H1 (cell line): ENCODE measurements at regions not wholly inside any gene's neighbourhood (a gene's known extent, or its start where the extent isn't known, plus 50 kb on each side); places are given as distances from the start of the nearest gene placed in this dataset.

Experiments
- CTCF ChIA-PET: fragments of 300-600 bp; sonication (Branson Sonifier 250); formaldehyde crosslinking; loops from one replicate; lab custom pipeline; 2021; ENCODE audit not compliant: partially characterized antibody; lab: Charles Lee
- POLR2A ChIA-PET: fragments of 300-600 bp; sonication (Branson Sonifier 250); formaldehyde crosslinking; loops from one replicate; lab custom pipeline; 2021; ENCODE audit warnings: inconsistent platforms; ENCODE audit not compliant: partially characterized antibody; lab: Charles Lee
- DNase-seq, 2 experiments: peaks; one replicate each; pipeline versions ENCODE4 v3.0.0 to v3.0.0-alpha.2; 2010 to 2022; ENCODE audit warnings: low spot score in 2 of 2, low read depth in 1 of 2, mixed read lengths in 1 of 2
- FAIRE-seq: peaks from 2 replicates; lab custom pipeline; 2011; peaks lifted over from hg19 to GRCh38; lab: Jason Lieb, UNC
- H2AFZ ChIP-seq: 2 replicates; pipeline ENCODE4 v1.8.1; 2012; ENCODE audit warnings: low read length, inconsistent platforms
- H2AK5ac ChIP-seq: 2 replicates; pipeline ENCODE4 v1.6.1; 2013; ENCODE audit warnings: low read depth, low read length
- H2BK120ac ChIP-seq: replicated peaks from 2 replicates; pipeline ENCODE3; 2013; ENCODE audit warnings: low read depth, low read length, inconsistent platforms
- H2BK12ac ChIP-seq: 2 replicates; pipeline ENCODE4 v1.6.1; 2013; ENCODE audit warnings: low read depth, low read length
- H2BK15ac ChIP-seq: 2 replicates; pipeline ENCODE4 v1.6.1; 2013; ENCODE audit warnings: low read length
- H2BK20ac ChIP-seq: 2 replicates; pipeline ENCODE4 v1.6.1; 2013; ENCODE audit warnings: low read length
- H2BK5ac ChIP-seq: 2 replicates; pipeline ENCODE4 v1.6.1; 2013; ENCODE audit warnings: low read depth, low read length
- H3K14ac ChIP-seq: 2 replicates; pipeline ENCODE4 v1.6.1; 2013; ENCODE audit warnings: inconsistent platforms; ENCODE audit not compliant: insufficient read length
- H3K18ac ChIP-seq: 2 replicates; pipeline ENCODE4 v1.6.1; 2013; ENCODE audit warnings: low read length; ENCODE audit errors: extremely low read depth
- H3K23ac ChIP-seq: 2 replicates; pipeline ENCODE4 v1.6.1; 2013; ENCODE audit warnings: inconsistent platforms; ENCODE audit not compliant: insufficient read length
- H3K23me2 ChIP-seq: 2 replicates; pipeline ENCODE4 v1.6.1; 2013; ENCODE audit warnings: low read depth, low read length
- H3K27ac ChIP-seq: 2 replicates; pipeline ENCODE4 v1.6.1; 2011; ENCODE audit warnings: low read depth, low read length, inconsistent platforms
- H3K27me3 ChIP-seq, 4 experiments: replicated peaks in 1 of 4; 1 replicate in 1 of 4; 2 replicates in 3 of 4; pipeline versions ENCODE4 v1.6.1 to v1.8.1; 2011 to 2013; ENCODE audit warnings: low read length in 3 of 4, mild to moderate bottlenecking in 3 of 4, inconsistent platforms in 2 of 4, mixed read lengths in 2 of 4, moderate library complexity in 1 of 4; ENCODE audit not compliant: control insufficient read depth in 3 of 4, insufficient read depth in 3 of 4; ENCODE audit errors: extremely low read depth in 1 of 4
- H3K36me3 ChIP-seq, 4 experiments: 2 replicates each; pipeline versions ENCODE4 v1.6.1 to v1.8.1; 2011 to 2013; ENCODE audit warnings: mild to moderate bottlenecking in 4 of 4, low read length in 3 of 4, moderate library complexity in 2 of 4, control low read depth in 1 of 4, inconsistent platforms in 1 of 4; ENCODE audit not compliant: insufficient read depth in 4 of 4, control insufficient read depth in 2 of 4
- H3K4ac ChIP-seq: replicated peaks from 2 replicates; pipeline ENCODE3; 2013; ENCODE audit warnings: low read length, low read depth, mixed read lengths, inconsistent platforms; ENCODE audit not compliant: insufficient read length
- H3K4me1 ChIP-seq, 4 experiments: replicated peaks in 1 of 4; 1 replicate in 1 of 4; 2 replicates in 3 of 4; pipeline versions ENCODE4 v1.6.1 to v1.8.1; 2011 to 2013; ENCODE audit warnings: low read length in 3 of 4, inconsistent platforms in 2 of 4, mixed read lengths in 1 of 4; ENCODE audit not compliant: insufficient read depth in 4 of 4, control insufficient read depth in 3 of 4
- H3K4me2 ChIP-seq, 2 experiments: 2 replicates each; pipeline versions ENCODE4 v1.6.1 to v1.8.1; 2011 to 2013; ENCODE audit warnings: low read depth in 2 of 2, low read length in 2 of 2, control low read depth in 1 of 2, inconsistent platforms in 1 of 2, mild to moderate bottlenecking in 1 of 2; ENCODE audit not compliant: insufficient read depth in 1 of 2
- H3K4me3 ChIP-seq, 4 experiments: fragments of 200-600, 300-600 bp in 1 of 4; sonication (generic), shearing (Covaris generic), sonication (Bioruptor Twin) in 1 of 4; 2 replicates each; pipeline versions ENCODE4 v1.5.1 to v1.8.1; 2011 to 2016; ENCODE audit warnings: low read length in 4 of 4, low read depth in 3 of 4, control low read depth in 2 of 4, inconsistent platforms in 2 of 4, mild to moderate bottlenecking in 2 of 4, mixed read lengths in 1 of 4, moderate library complexity in 1 of 4; ENCODE audit not compliant: insufficient read depth in 2 of 4; ENCODE audit errors: extremely low read depth in 1 of 4
- H3K56ac ChIP-seq: replicated peaks from 2 replicates; pipeline ENCODE3; 2013; ENCODE audit warnings: low read depth, mild to moderate bottlenecking, mixed read lengths, low read length, inconsistent platforms; ENCODE audit not compliant: insufficient read length
- H3K79me1 ChIP-seq: 2 replicates; pipeline ENCODE4 v1.6.1; 2013; ENCODE audit warnings: low read depth, low read length, control low read depth
- H3K79me2 ChIP-seq, 2 experiments: 2 replicates each; pipeline versions ENCODE4 v1.6.1 to v1.8.1; 2012 to 2013; ENCODE audit warnings: low read length in 2 of 2, mild to moderate bottlenecking in 2 of 2, inconsistent platforms in 1 of 2; ENCODE audit not compliant: insufficient read depth in 2 of 2, control insufficient read depth in 1 of 2
- H3K9ac ChIP-seq, 4 experiments: replicated peaks in 1 of 4; 1 replicate in 1 of 4; 2 replicates in 3 of 4; pipeline versions ENCODE4 v1.6.1 to v1.8.1; 2011 to 2013; ENCODE audit warnings: low read depth in 3 of 4, low read length in 3 of 4, control low read depth in 2 of 4, mild to moderate bottlenecking in 2 of 4, moderate library complexity in 2 of 4, inconsistent platforms in 1 of 4; ENCODE audit errors: extremely low read depth in 1 of 4
- H3K9me3 ChIP-seq, 2 experiments: 2 replicates each; pipeline versions ENCODE4 v1.6.1 to v1.8.1; 2012 to 2013; ENCODE audit warnings: mild to moderate bottlenecking in 2 of 2, moderate library complexity in 2 of 2, control low read depth in 1 of 2, inconsistent platforms in 1 of 2, low read depth in 1 of 2, low read length in 1 of 2, mixed read lengths in 1 of 2; ENCODE audit not compliant: insufficient read depth in 2 of 2
- H4K20me1 ChIP-seq, 2 experiments: replicated peaks in 1 of 2; 2 replicates each; pipeline versions ENCODE3 to v1.8.1; 2011 to 2013; ENCODE audit warnings: inconsistent platforms in 2 of 2, low read length in 2 of 2, mild to moderate bottlenecking in 1 of 2; ENCODE audit not compliant: insufficient read depth in 2 of 2, control insufficient read depth in 1 of 2
- H4K5ac ChIP-seq: 2 replicates; pipeline ENCODE4 v1.6.1; 2013; ENCODE audit warnings: low read length, low read depth, mixed read lengths, inconsistent platforms; ENCODE audit not compliant: insufficient read length
- H4K8ac ChIP-seq: 2 replicates; pipeline ENCODE4 v1.8.0; 2013; ENCODE audit warnings: mild to moderate bottlenecking, moderate library complexity, low read length, inconsistent platforms; ENCODE audit not compliant: insufficient read depth; ENCODE audit errors: extremely low read depth
- H4K91ac ChIP-seq: replicated peaks from 2 replicates; pipeline ENCODE3; 2013; ENCODE audit warnings: low read length, mixed read lengths, inconsistent platforms; ENCODE audit not compliant: insufficient read length
- BRCA1 ChIP-seq: IDR thresholded peaks from 2 replicates; pipeline ENCODE4 v1.6.1; 2012; ENCODE audit warnings: low read depth, low read length, improper control_type of control experiment
- CHD1 ChIP-seq: IDR thresholded peaks from 2 replicates; pipeline ENCODE4 v1.6.1; 2012; ENCODE audit warnings: low read depth, low read length, improper control_type of control experiment
- CHD2 ChIP-seq: IDR thresholded peaks from 2 replicates; pipeline ENCODE4 v1.6.1; 2012; ENCODE audit warnings: low read length, improper control_type of control experiment
- GABPA ChIP-seq: IDR thresholded peaks from 2 replicates; pipeline ENCODE4 v1.6.1; 2011; ENCODE audit warnings: mild to moderate bottlenecking, low read length, moderate library complexity, borderline replicate concordance; ENCODE audit not compliant: insufficient read depth
- KDM5A ChIP-seq: fragments of 200-600 bp; IDR thresholded peaks from 2 replicates; pipeline ENCODE4 v1.7.1; 2012; ENCODE audit warnings: mild to moderate bottlenecking, low read length, inconsistent platforms, mixed read lengths
- RBBP5 ChIP-seq: IDR thresholded peaks from 2 replicates; pipeline ENCODE4 v1.7.1; 2012; ENCODE audit warnings: low read depth, mild to moderate bottlenecking, inconsistent platforms, low read length, moderate library complexity, borderline replicate concordance
- SIX5 ChIP-seq: IDR thresholded peaks from 2 replicates; pipeline ENCODE4 v1.6.1; 2011; ENCODE audit warnings: mild to moderate bottlenecking, low read depth, low read length
- SP1 ChIP-seq: IDR thresholded peaks from 2 replicates; pipeline ENCODE4 v1.6.1; 2011; ENCODE audit warnings: low read depth, low read length
- WGBS, 2 experiments: shearing (Covaris generic) in 1 of 2; methylation state at CpG; one replicate each; pipeline versions ENCODE4 v1.1.6 to v1.1.7; 2013 to 2015; ENCODE audit warnings: low lambda C conversion rate in 2 of 2, mixed read lengths in 2 of 2, inconsistent platforms in 1 of 2, low coverage in 1 of 2, missing lambda C conversion rate in 1 of 2; ENCODE audit not compliant: insufficient replicate concordance in 2 of 2, insufficient coverage in 1 of 2, insufficient read length in 1 of 2; ENCODE audit errors: extremely low coverage in 1 of 2, missing lambda C conversion rate in 1 of 2; 5-methylcytosine and 5-hydroxymethylcytosine counted together

DNA sequence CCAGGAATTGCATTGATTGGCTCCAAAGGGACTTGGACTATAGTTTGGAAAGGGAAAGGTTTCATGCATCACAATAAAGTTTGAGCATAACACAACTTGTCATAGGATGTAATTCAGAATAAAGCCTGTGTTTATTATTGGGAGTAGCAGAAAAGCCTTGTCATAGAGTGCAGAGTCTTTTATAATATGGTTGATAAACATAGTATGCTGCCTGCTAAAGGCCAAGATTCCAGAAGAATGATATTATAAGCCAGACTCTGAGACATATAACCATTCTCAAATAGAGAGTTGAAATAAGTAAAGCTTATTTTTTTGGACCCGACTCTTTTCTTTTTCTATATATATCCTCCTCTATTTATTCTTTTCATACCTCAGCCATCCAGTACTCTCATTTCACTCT, 207.3 kb downstream of the LRIG3 start:
- H2BK20ac ChIP-seq = no peak overlapping the region
- no peak overlapping the region for H3K4ac ChIP-seq
- H3K27ac ChIP-seq = no peak overlapping the region
- H4K91ac ChIP-seq = no peak overlapping the region
- no peak overlapping the region for H2BK15ac ChIP-seq
- no peak overlapping the region for H3K56ac ChIP-seq
- no peak overlapping the region for H3K9ac ChIP-seq
- FAIRE-seq = no peak
- H4K5ac ChIP-seq = no peak overlapping the region
- H3K18ac ChIP-seq = no peak overlapping the region
- no peak for TF ChIP-seq GABPA
- no peak for TF ChIP-seq KDM5A
- TF ChIP-seq SP1 = no peak
- TF ChIP-seq CHD2 = no peak
- TF ChIP-seq BRCA1 = no peak
- no peak for TF ChIP-seq SIX5
- TF ChIP-seq RBBP5 = no peak
- TF ChIP-seq CHD1 = no peak
- peaks cover 0 to 2% (median 0%) of the 10 kb centered on the region in 4 experiments; a peak in 2 of 8 replicates for H3K36me3 ChIP-seq
- H4K8ac ChIP-seq = no peak overlapping the region
- H2AFZ ChIP-seq = no peak overlapping the region
- H2BK12ac ChIP-seq = no peak overlapping the region
- H3K9me3 ChIP-seq = peaks cover 8 to 15% of the 10 kb centered on the region in 2 experiments
- no peak overlapping the region for H2AK5ac ChIP-seq
- no peaks in the 10 kb centered on the region for H3K79me2 ChIP-seq
- no peak overlapping the region for H2BK120ac ChIP-seq
- no peak overlapping the region for H3K23ac ChIP-seq
- H3K4me1 ChIP-seq = peaks cover 0 to 3% (median 1%) of the 10 kb centered on the region in 4 experiments; a peak in 3 of 7 replicates
- no peaks in the 10 kb centered on the region for H3K23me2 ChIP-seq
- H3K27me3 ChIP-seq = no peaks in the 10 kb centered on the region
- H2BK5ac ChIP-seq = no peak overlapping the region
- no peaks in the 10 kb centered on the region for H4K20me1 ChIP-seq
- no peaks in the 10 kb centered on the region for H3K79me1 ChIP-seq
- ChIA-PET POLR2A (no interaction called here), CTCF (no interaction called here)
- H3K4me2 ChIP-seq = no peak overlapping the region
- no peak for DNase-seq
- 95 to 100% methylated on average over 1 of the region's 1 CpG for WGBS, 2 experiments
- H3K14ac ChIP-seq = no peak overlapping the region
- no peak overlapping the region for H3K4me3 ChIP-seq
